Calu3 (cell line): ENCODE measurements at regions not wholly inside any gene's neighbourhood (a gene's known extent, or its start where the extent isn't known, plus 50 kb on each side); places are given as distances from the start of the nearest gene placed in this dataset.

ENCODE experiments used
- BruUV-seq: library from RNA; stranded (reverse); fragments of 400-500 nt; replicated peaks from 2 replicates; lab custom pipeline; 2021; lab: Mats Ljungman, UMichigan
- CTCF ChIA-PET: fragments of 300-600 bp; sonication (Branson Sonifier 250); formaldehyde crosslinking; loops from one replicate; lab custom pipeline; 2022; ENCODE audit warnings: antibody characterized with exemption; lab: Charles Lee
- DNase-seq: peaks from one replicate; pipeline ENCODE4 v3.0.0; 2022
- H3K27ac Mint-ChIP-seq: one replicate; pipeline ENCODE4 v1.8.0; 2022; ENCODE audit warnings: mixed read lengths; ENCODE audit not compliant: unreplicated experiment
- H3K27me3 Mint-ChIP-seq: one replicate; pipeline ENCODE4 v1.8.0; 2022; ENCODE audit warnings: mixed read lengths; ENCODE audit not compliant: unreplicated experiment
- H3K36me3 Mint-ChIP-seq: one replicate; pipeline ENCODE4 v1.8.0; 2022; ENCODE audit warnings: mild to moderate bottlenecking, moderate library complexity, mixed read lengths; ENCODE audit not compliant: insufficient read depth, unreplicated experiment
- H3K4me1 Mint-ChIP-seq: one replicate; pipeline ENCODE4 v1.8.0; 2022; ENCODE audit warnings: mild to moderate bottlenecking, low read depth, mixed read lengths; ENCODE audit not compliant: unreplicated experiment
- H3K4me3 Mint-ChIP-seq: one replicate; pipeline ENCODE4 v1.8.0; 2022; ENCODE audit warnings: mild to moderate bottlenecking, low read depth, moderate library complexity, mixed read lengths; ENCODE audit not compliant: unreplicated experiment
- H3K9me3 Mint-ChIP-seq: one replicate; pipeline ENCODE4 v1.8.0; 2022; ENCODE audit warnings: low read depth, mixed read lengths; ENCODE audit not compliant: unreplicated experiment
- intact Hi-C: fragments of 100-400 bp; cut with micrococcal nuclease; formaldehyde crosslinking; loops from one replicate; pipeline ENCODE4 v1.10.0; 2022; ENCODE audit not compliant: unreplicated experiment
- TF ChIP-seq, protein P1 (sequence below): fragments of 200-600 bp; IDR thresholded peaks from one replicate; pipeline ENCODE4 v1.8.0; 2022; ENCODE audit warnings: antibody characterized with exemption; ENCODE audit not compliant: unreplicated experiment

DNA sequence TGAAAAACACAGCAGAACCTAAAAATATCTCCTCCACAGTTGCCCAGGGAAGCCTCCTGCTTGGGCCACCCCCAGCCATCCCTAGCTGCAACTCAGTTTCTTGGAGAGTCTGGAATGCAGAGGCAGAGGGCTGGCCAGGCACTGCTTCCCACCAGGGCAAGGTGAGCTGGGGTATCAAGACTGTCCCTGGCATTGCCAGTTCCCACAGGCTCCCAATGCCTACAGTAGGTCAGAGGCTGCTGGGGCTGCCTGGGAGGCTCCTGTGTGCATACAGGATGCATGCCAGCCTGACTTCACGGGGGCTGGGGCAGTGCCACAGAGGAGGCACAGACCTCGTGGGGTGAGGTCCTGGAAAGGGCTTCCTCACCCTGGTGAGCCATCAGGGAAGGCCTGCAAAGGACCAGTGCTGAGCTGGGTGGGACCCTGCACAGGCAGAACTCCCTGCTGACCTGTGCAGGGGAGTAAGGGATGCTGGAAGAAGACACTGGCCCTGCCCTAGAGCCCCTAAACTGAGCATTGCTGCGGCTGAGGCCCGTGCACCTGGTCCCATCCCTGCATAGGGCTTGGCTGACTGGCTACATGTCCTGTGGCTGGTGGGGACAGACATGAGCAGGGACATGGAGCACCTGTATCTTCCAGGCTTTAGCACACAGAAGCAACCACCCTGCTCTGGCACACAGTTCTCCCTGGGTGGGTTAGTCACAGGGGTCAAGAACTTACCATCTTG, 121.9 kb upstream of the RET start:
- Mint-ChIP-seq H3K4me3 (no peak overlapping the region), H3K36me3 (no peaks in the 10 kb centered on the region), H3K27ac (no peak overlapping the region), H3K4me1 (peaks cover 12% of the 10 kb centered on the region), H3K27me3 (peaks cover 30% of the 10 kb centered on the region), H3K9me3 (no peaks in the 10 kb centered on the region)
- BruUV-seq: no TSS peak
- DNase-seq: no peak
- TF ChIP-seq, protein P1, sequence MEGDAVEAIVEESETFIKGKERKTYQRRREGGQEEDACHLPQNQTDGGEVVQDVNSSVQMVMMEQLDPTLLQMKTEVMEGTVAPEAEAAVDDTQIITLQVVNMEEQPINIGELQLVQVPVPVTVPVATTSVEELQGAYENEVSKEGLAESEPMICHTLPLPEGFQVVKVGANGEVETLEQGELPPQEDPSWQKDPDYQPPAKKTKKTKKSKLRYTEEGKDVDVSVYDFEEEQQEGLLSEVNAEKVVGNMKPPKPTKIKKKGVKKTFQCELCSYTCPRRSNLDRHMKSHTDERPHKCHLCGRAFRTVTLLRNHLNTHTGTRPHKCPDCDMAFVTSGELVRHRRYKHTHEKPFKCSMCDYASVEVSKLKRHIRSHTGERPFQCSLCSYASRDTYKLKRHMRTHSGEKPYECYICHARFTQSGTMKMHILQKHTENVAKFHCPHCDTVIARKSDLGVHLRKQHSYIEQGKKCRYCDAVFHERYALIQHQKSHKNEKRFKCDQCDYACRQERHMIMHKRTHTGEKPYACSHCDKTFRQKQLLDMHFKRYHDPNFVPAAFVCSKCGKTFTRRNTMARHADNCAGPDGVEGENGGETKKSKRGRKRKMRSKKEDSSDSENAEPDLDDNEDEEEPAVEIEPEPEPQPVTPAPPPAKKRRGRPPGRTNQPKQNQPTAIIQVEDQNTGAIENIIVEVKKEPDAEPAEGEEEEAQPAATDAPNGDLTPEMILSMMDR: no peak
- intact Hi-C loops: no loop called here
- CTCF ChIA-PET: no interaction called here

- no TSS peak for BruUV-seq
- peaks cover 18% of the 10 kb centered on the region for H3K4me1 Mint-ChIP-seq
- no peaks in the 10 kb centered on the region for H3K9me3 Mint-ChIP-seq
- CTCF ChIA-PET: no interaction called here
- H3K27ac Mint-ChIP-seq: no peak overlapping the region
- no peaks in the 10 kb centered on the region for H3K36me3 Mint-ChIP-seq
- intact Hi-C loops: no loop called here
- peaks cover 24% of the 10 kb centered on the region for H3K27me3 Mint-ChIP-seq
- H3K4me3 Mint-ChIP-seq: no peak overlapping the region
- TF ChIP-seq, protein P1: no peak
- DNase-seq: no peak
These were observed 121.4 kb upstream of the RET start for GRCh38 chr10:42955493-42955889.

- Mint-ChIP-seq H3K27me3 (peaks cover 19% of the 10 kb centered on the region), H3K27ac (no peak overlapping the region), H3K4me1 (peaks cover 23% of the 10 kb centered on the region), H3K9me3 (no peaks in the 10 kb centered on the region), H3K4me3 (no peak overlapping the region), H3K36me3 (no peaks in the 10 kb centered on the region)
- intact Hi-C loops: no loop called here
- DNase-seq: no peak
- CTCF ChIA-PET: no interaction called here
- BruUV-seq: no TSS peak
- TF ChIP-seq, protein P1: no peak
These were observed 120.8 kb upstream of the RET start for GRCh38 chr10:42956045-42956444.

GRCh38 chr10:42958142-42958868, 118.6 kb upstream of the RET start:
- H3K4me3 Mint-ChIP-seq: no peak overlapping the region
- H3K9me3 Mint-ChIP-seq: no peaks in the 10 kb centered on the region
- peaks cover 16% of the 10 kb centered on the region for H3K27me3 Mint-ChIP-seq
- TF ChIP-seq, protein P1: no peak
- DNase-seq: no peak
- no peak overlapping the region for H3K27ac Mint-ChIP-seq
- CTCF ChIA-PET: interaction anchor here (0.6 kb wide), 1 partner anchor 484 kb away, joined by 3 read pairs; no protein-coding TSS in a partner anchor
- H3K36me3 Mint-ChIP-seq: no peaks in the 10 kb centered on the region
- intact Hi-C loops: no loop called here
- no TSS peak for BruUV-seq
- peaks cover 12% of the 10 kb centered on the region for H3K4me1 Mint-ChIP-seq
